ENCODE measurements at regions not wholly inside any gene's neighbourhood (a gene's known extent, or its start where the extent isn't known, plus 50 kb on each side); places are given as distances from the start of the nearest gene placed in this dataset.
"Not testable (repeated sequence)": the region's sequence is repeated elsewhere in the genome, so short reads cannot be mapped to it uniquely, and the experiment has no call there.

DNA sequence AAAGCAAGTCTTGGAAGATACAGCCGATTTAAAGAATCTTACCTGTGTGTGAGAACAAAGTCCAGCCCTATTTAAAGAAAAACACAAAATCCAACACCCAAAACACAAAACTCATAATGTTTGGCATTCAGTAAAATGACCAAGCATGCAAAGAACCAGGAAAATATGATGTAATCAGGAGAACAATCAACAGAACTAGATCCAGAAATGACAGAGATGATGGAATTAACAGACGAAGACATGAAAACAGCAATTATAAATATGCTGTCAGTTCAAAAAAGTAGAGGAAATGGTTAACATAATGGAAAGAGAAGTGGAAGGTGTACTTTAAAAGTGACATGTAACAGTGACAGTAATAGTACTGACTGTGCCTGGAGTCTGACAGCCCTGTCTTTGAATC is 56.1 kb upstream of the ERV3-1 start:
- DNase-seq (ENCODE audit: low read depth in 2 of 2): not testable (repeated sequence)

DNA sequence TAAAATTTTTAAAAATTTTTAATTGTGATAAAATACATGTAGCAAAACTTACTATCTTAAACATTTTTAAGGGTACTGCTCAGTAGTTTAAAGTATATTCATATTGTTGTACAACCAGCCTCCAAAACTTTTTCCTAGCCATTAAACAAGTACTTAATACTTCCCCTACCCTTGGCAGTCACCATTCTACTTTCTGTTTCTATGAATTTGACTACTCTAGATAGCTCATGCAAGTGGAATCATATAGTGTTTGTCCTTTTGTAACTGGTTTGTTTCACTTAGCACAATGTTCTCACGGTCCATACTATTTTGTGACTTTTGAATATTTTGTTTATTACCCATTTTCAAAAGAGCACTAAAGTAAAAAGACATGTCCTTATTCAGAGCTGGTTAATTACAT is 52.8 kb upstream of the ERV3-1 start:
- DNase-seq (ENCODE audit: low read depth in 2 of 2): not testable (repeated sequence)
